ENCODE measurements at regions not wholly inside any gene's neighbourhood (a gene's known extent, or its start where the extent isn't known, plus 50 kb on each side); places are given as distances from the start of the nearest gene placed in this dataset.
"Not testable (repeated sequence)": the region's sequence is repeated elsewhere in the genome, so short reads cannot be mapped to it uniquely, and the experiment has no call there.

GRCh38 chr5:39544941-39545340 lies 120.2 kb upstream of the DAB2 start:
- DNase-seq (ENCODE audit: low read depth), result no peak

- DNase-seq (ENCODE audit: low read depth), result no peak
Observed at GRCh38 chr5:39543335-39543734, 118.6 kb upstream of the DAB2 start.

- DNase-seq (ENCODE audit: low read depth), result no peak
Observed at GRCh38 chr5:39542511-39543285, 117.9 kb upstream of the DAB2 start.

- DNase-seq (ENCODE audit: low read depth), result no peak
Observed at GRCh38 chr5:39541920-39542319, 117.1 kb upstream of the DAB2 start.

- DNase-seq (ENCODE audit: low read depth), result no peak
Observed at GRCh38 chr5:39539470-39539869, 114.7 kb upstream of the DAB2 start.

- DNase-seq (ENCODE audit: low read depth), result no peak
Observed at GRCh38 chr5:39534690-39535089, 109.9 kb upstream of the DAB2 start.

GRCh38 chr5:39533749-39534148 lies 109.0 kb upstream of the DAB2 start:
- DNase-seq (ENCODE audit: low read depth), result no peak

- no peak for DNase-seq (ENCODE audit: low read depth)
Observed at GRCh38 chr5:39532511-39532910, 107.7 kb upstream of the DAB2 start.

GRCh38 chr5:39531306-39531705 lies 106.5 kb upstream of the DAB2 start:
- DNase-seq (ENCODE audit: low read depth), result no peak

- no peak for DNase-seq (ENCODE audit: low read depth)
Observed at GRCh38 chr5:39526914-39527477, 102.2 kb upstream of the DAB2 start.

GRCh38 chr5:39525781-39526180 lies 101.0 kb upstream of the DAB2 start:
- DNase-seq (ENCODE audit: low read depth), result not testable (repeated sequence)

- DNase-seq (ENCODE audit: low read depth), result no peak
Observed at GRCh38 chr5:39525271-39525670, 100.5 kb upstream of the DAB2 start.

GRCh38 chr5:39523821-39524220 lies 99.0 kb upstream of the DAB2 start:
- DNase-seq (ENCODE audit: low read depth), result no peak

GRCh38 chr5:39521940-39522590 lies 97.3 kb upstream of the DAB2 start:
- DNase-seq (ENCODE audit: low read depth), result no peak

GRCh38 chr5:39521098-39521860 lies 96.5 kb upstream of the DAB2 start:
- no peak for DNase-seq (ENCODE audit: low read depth)

- DNase-seq (ENCODE audit: low read depth), result no peak
Observed at GRCh38 chr5:39520232-39520572, 95.4 kb upstream of the DAB2 start.

GRCh38 chr5:39519566-39520231 lies 94.9 kb upstream of the DAB2 start:
- no peak for DNase-seq (ENCODE audit: low read depth)

- DNase-seq (ENCODE audit: low read depth), result no peak
Observed at GRCh38 chr5:39519079-39519478, 94.3 kb upstream of the DAB2 start.

- no peak for DNase-seq (ENCODE audit: low read depth)
Observed at GRCh38 chr5:39518516-39518915, 93.7 kb upstream of the DAB2 start.

- no peak for DNase-seq (ENCODE audit: low read depth)
Observed at GRCh38 chr5:39517800-39518199, 93.0 kb upstream of the DAB2 start.

GRCh38 chr5:39515881-39516280 lies 91.1 kb upstream of the DAB2 start:
- no peak for DNase-seq (ENCODE audit: low read depth)

GRCh38 chr5:39513236-39513635 lies 88.5 kb upstream of the DAB2 start:
- DNase-seq (ENCODE audit: low read depth), result no peak

Data from CMK (cell line).